Ascending aorta (tissue), 2 donors: ENCODE measurements at regions not wholly inside any gene's neighbourhood (a gene's known extent, or its start where the extent isn't known, plus 50 kb on each side); places are given as distances from the start of the nearest gene placed in this dataset.

Source experiments
- DNase-seq, 2 donors: peaks; one replicate each; pipeline ENCODE4 v3.0.0-alpha.2; 2019; ENCODE audit warnings: low spot score in 2 of 2
- H3K27ac ChIP-seq, 2 donors: fragments of 200-600 bp; sonication (generic); one replicate each; pipeline ENCODE4 v1.5.1; 2016 to 2017; ENCODE audit warnings: mild to moderate bottlenecking in 1 of 2
- H3K27me3 ChIP-seq: fragments of 200-600 bp; sonication (generic); one replicate; pipeline ENCODE4 v1.5.1; 2017
- H3K36me3 ChIP-seq, 2 donors: fragments of 200-600 bp; sonication (generic); one replicate each; pipeline ENCODE4 v1.5.1; 2016
- H3K4me1 ChIP-seq, 2 donors: fragments of 200-600 bp; sonication (generic); one replicate each; pipeline ENCODE4 v1.5.1; 2016 to 2017; ENCODE audit warnings: mild to moderate bottlenecking in 1 of 2
- H3K4me3 ChIP-seq, 2 donors: fragments of 200-600 bp; sonication (generic); one replicate each; pipeline ENCODE4 v1.5.1; 2016 to 2017; ENCODE audit warnings: mild to moderate bottlenecking in 1 of 2
- H3K9me3 ChIP-seq, 2 donors: fragments of 200-600 bp; sonication (generic); one replicate each; pipeline ENCODE4 v1.5.1; 2016
- intact Hi-C: fragments of 100-400 bp; cut with DNase I; formaldehyde crosslinking; loops from one replicate; pipeline ENCODE4 v1.15.1; 2023
- TF ChIP-seq, protein P1 (sequence below), 3 experiments: fragments of 200-600 bp in 2 of 3; fragments of 450-650 bp in 1 of 3; sonication (generic) in 2 of 3; IDR thresholded peaks; one replicate each; pipeline ENCODE4 v1.5.1; 2016 to 2019; ENCODE audit warnings: antibody characterized with exemption in 3 of 3, mild to moderate bottlenecking in 1 of 3, moderate library complexity in 1 of 3

DNA sequence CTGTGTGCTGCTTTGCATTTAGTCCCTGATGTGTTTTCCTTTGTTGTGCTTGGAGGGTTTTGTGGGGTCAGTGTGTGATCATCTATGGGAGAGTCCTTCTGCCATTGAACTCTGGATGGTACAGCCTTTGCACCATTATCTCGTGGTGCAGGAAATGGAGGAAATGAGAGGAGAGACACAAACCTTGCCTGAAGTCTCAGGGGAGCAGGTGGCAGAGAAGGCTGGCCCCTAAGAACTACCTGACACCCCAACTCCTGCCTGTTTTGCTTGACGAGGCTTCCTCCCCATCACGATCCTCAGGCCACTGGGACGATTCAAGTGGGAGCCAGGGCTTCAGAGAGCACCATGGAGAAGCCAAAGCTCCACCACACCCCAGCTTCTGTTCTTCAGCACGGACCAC is 1316.4 kb downstream of the TBC1D22A start:
- no peak for DNase-seq
- intact Hi-C loops = no loop called here
- H3K9me3 ChIP-seq = no peaks in the 10 kb centered on the region
- no peak overlapping the region for H3K4me3 ChIP-seq
- TF ChIP-seq, protein P1, sequence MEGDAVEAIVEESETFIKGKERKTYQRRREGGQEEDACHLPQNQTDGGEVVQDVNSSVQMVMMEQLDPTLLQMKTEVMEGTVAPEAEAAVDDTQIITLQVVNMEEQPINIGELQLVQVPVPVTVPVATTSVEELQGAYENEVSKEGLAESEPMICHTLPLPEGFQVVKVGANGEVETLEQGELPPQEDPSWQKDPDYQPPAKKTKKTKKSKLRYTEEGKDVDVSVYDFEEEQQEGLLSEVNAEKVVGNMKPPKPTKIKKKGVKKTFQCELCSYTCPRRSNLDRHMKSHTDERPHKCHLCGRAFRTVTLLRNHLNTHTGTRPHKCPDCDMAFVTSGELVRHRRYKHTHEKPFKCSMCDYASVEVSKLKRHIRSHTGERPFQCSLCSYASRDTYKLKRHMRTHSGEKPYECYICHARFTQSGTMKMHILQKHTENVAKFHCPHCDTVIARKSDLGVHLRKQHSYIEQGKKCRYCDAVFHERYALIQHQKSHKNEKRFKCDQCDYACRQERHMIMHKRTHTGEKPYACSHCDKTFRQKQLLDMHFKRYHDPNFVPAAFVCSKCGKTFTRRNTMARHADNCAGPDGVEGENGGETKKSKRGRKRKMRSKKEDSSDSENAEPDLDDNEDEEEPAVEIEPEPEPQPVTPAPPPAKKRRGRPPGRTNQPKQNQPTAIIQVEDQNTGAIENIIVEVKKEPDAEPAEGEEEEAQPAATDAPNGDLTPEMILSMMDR (IDR thresholded peaks at IDR 0.05) = no peak
- no peaks in the 10 kb centered on the region for H3K36me3 ChIP-seq
- no peaks in the 10 kb centered on the region for H3K27me3 ChIP-seq
- H3K27ac ChIP-seq = no peak overlapping the region
- no peaks in the 10 kb centered on the region for H3K4me1 ChIP-seq

DNA sequence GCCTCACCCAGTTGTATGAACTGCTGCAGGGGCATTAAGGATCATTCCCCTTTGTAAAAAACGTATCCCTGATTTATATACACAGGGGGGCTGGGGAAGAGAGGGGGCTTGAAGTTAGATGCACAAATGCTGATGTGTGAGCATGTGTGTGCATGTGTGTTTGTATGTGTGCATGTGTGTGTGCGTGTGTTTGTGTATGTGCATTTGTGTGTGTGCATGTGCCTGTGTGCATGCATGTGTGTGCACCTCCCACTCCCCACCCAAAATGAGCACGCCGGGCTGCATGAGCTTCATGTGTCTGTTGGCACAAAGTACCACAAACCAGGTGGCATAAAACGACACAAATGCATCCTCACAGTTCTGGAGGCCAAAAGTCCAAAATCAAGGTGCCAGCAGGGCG is 1315.2 kb downstream of the TBC1D22A start:
- H3K9me3 ChIP-seq = no peaks in the 10 kb centered on the region
- H3K27ac ChIP-seq = no peak overlapping the region
- no peak for DNase-seq
- TF ChIP-seq, protein P1 (IDR thresholded peaks at IDR 0.05) = no peak
- intact Hi-C loops = no loop called here
- H3K27me3 ChIP-seq = no peaks in the 10 kb centered on the region
- no peaks in the 10 kb centered on the region for H3K4me1 ChIP-seq
- H3K36me3 ChIP-seq = no peaks in the 10 kb centered on the region
- no peak overlapping the region for H3K4me3 ChIP-seq

DNA sequence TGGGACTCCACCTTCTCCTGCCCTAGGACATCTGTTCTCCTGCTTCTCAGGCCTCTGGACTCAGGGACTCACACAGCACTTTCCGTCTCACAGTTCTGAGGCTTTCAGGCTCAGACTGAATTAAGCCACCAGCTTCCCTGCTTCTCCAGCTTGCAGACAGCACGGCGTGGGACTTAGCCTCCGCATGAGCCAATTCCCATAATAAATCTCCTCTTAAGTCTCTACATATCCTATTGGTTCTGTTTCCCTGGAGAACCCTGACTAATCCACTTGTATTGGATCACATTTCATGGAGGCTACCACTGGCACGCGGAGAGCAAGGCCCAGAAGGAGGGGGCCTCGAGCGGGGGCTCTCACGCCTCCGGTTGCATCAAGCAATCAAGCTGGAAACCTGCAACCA is 1313.6 kb downstream of the TBC1D22A start:
- no peak for DNase-seq
- TF ChIP-seq, protein P1 (IDR thresholded peaks at IDR 0.05) = no peak
- Histone ChIP-seq H3K36me3 (no peaks in the 10 kb centered on the region), H3K9me3 (no peaks in the 10 kb centered on the region), H3K4me1 (no peaks in the 10 kb centered on the region), H3K27me3 (no peaks in the 10 kb centered on the region), H3K27ac (no peak overlapping the region), H3K4me3 (no peak overlapping the region)
- intact Hi-C loops = no loop called here

DNA sequence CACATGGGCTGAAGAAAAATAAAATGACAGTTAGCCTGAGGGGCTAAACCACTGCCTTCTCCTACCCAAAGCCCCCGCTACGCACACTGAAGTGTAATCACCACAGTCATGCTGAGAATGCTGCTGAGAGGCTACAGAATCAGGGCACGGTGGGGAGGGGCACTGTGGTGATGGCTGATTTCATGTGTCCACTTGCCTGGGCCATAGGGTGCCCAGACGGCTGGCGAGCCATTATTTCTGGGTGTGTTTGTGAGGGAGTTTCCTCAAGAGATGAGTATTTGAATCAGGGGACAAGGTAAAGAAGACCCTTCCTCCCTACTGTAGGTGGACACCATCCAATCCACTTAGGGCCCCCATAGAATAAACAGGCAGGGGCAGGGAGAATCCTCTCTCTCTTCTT is 1313.2 kb downstream of the TBC1D22A start:
- Histone ChIP-seq H3K27me3 (no peaks in the 10 kb centered on the region), H3K36me3 (no peaks in the 10 kb centered on the region), H3K27ac (no peak overlapping the region), H3K4me3 (no peak overlapping the region), H3K9me3 (no peaks in the 10 kb centered on the region), H3K4me1 (no peaks in the 10 kb centered on the region)
- no peak for DNase-seq
- intact Hi-C loops = no loop called here
- TF ChIP-seq, protein P1 (IDR thresholded peaks at IDR 0.05) = no peak

DNA sequence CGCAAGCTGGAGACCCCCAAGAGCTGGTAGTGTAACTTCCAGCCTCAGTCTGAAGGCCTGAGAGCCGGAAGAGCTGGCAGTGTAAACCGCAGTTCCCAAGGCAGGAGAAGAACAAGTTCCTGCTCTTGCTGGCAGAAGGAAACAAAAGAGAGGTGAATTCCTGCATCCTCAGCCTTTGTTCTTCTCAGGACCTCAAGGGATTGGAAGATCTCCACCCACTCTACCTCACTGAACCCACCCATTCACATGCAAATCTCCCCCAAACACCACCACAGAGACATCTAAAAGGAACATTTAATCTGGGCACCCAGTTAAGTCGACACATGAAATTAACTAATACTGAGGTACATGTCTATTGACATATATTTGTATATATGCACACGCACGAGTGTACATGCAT is 1310.3 kb downstream of the TBC1D22A start:
- Histone ChIP-seq H3K27me3 (no peaks in the 10 kb centered on the region), H3K4me1 (no peaks in the 10 kb centered on the region), H3K4me3 (no peak overlapping the region), H3K27ac (no peak overlapping the region), H3K9me3 (no peaks in the 10 kb centered on the region), H3K36me3 (no peaks in the 10 kb centered on the region)
- TF ChIP-seq, protein P1 (IDR thresholded peaks at IDR 0.05) = no peak
- intact Hi-C loops = no loop called here
- DNase-seq = no peak

DNA sequence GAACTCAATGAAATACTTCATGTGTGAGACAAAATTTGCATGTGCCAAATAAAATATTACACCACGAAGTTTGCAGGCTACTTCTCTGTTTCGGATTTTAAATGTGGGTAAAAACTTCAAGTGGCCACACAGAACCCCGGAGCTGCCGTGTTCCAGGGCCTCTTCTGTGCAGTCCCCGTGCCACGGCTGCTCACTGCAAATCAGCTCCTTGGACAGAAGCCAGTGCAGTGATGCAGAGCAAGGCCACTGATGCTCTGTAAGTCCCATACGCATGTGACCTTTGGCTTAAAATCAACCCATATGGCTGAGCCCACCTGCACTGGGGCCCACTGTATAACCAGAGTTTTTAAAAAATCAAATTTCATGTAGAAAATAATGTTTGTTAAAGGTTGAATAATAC is 1309.4 kb downstream of the TBC1D22A start:
- H3K36me3 ChIP-seq = no peaks in the 10 kb centered on the region
- no peak overlapping the region for H3K4me3 ChIP-seq
- H3K4me1 ChIP-seq = no peaks in the 10 kb centered on the region
- H3K27me3 ChIP-seq = no peaks in the 10 kb centered on the region
- no peak overlapping the region for H3K27ac ChIP-seq
- DNase-seq = no peak
- no peaks in the 10 kb centered on the region for H3K9me3 ChIP-seq
- intact Hi-C loops = no loop called here
- TF ChIP-seq, protein P1 (IDR thresholded peaks at IDR 0.05) = no peak
